Spleen (tissue), 11 donors: ENCODE measurements at regions not wholly inside any gene's neighbourhood (a gene's known extent, or its start where the extent isn't known, plus 50 kb on each side); places are given as distances from the start of the nearest gene placed in this dataset.
"Not testable (repeated sequence)": the region's sequence is repeated elsewhere in the genome, so short reads cannot be mapped to it uniquely, and the experiment has no call there.

Source experiments
- DNase-seq: peaks from one replicate; pipeline ENCODE4 v3.0.0-alpha.2; 2020
- H3K27ac ChIP-seq, 8 donors: fragments of 200-600 bp; sonication (generic) in 7 of 8; 1 replicate in 4 of 8; 2 replicates in 4 of 8; pipeline versions ENCODE4 v1.5.0 to v1.8.0; 2016 to 2021; ENCODE audit warnings: inconsistent platforms in 4 of 8, mild to moderate bottlenecking in 4 of 8, moderate library complexity in 1 of 8
- H3K27me3 ChIP-seq, 7 donors: fragments of 200-600 bp; sonication (generic) in 6 of 7; replicated peaks in 1 of 7; 1 replicate in 4 of 7; 2 replicates in 3 of 7; pipeline versions ENCODE4 v1.5.0 to v1.8.0; 2016 to 2021; ENCODE audit warnings: inconsistent platforms in 3 of 7, mild to moderate bottlenecking in 1 of 7
- H3K36me3 ChIP-seq, 6 donors: fragments of 200-600 bp; sonication (generic) in 5 of 6; 1 replicate in 4 of 6; 2 replicates in 2 of 6; pipeline versions ENCODE4 v1.5.0 to v1.8.0; 2016 to 2021; ENCODE audit warnings: inconsistent platforms in 2 of 6
- H3K4me1 ChIP-seq, 6 donors: fragments of 200-600 bp; sonication (generic) in 5 of 6; 1 replicate in 3 of 6; 2 replicates in 3 of 6; pipeline versions ENCODE4 v1.5.0 to v1.8.0; 2016 to 2021; ENCODE audit warnings: inconsistent platforms in 3 of 6
- H3K4me3 ChIP-seq, 8 donors: fragments of 200-600 bp; sonication (generic) in 7 of 8; 1 replicate in 4 of 8; 2 replicates in 4 of 8; pipeline versions ENCODE4 v1.5.0 to v1.8.0; 2016 to 2021; ENCODE audit warnings: inconsistent platforms in 4 of 8, mild to moderate bottlenecking in 4 of 8, moderate library complexity in 2 of 8
- H3K9me3 ChIP-seq, 8 donors: fragments of 200-600 bp; sonication (generic) in 7 of 8; 1 replicate in 4 of 8; 2 replicates in 4 of 8; pipeline versions ENCODE4 v1.5.0 to v1.8.0; 2016 to 2021; ENCODE audit warnings: inconsistent platforms in 4 of 8
- POLR2A ChIP-seq, 3 donors: fragments of 450-650 bp; IDR thresholded peaks; one replicate each; pipeline ENCODE4 v1.5.1; 2017; ENCODE audit warnings: antibody characterized with exemption in 3 of 3, mild to moderate bottlenecking in 1 of 3
- POLR2AphosphoS5 ChIP-seq, 3 donors: sonication (generic); formaldehyde crosslinking; IDR thresholded peaks; one replicate each; pipeline ENCODE4 v1.5.1; 2017; ENCODE audit warnings: antibody characterized with exemption in 3 of 3
- WGBS, 5 donors: extraction: QIAGEN DNeasy Blood & Tissue Kit in 3 of 5; methylation state at CpG; one replicate each; pipeline versions ENCODE4 v1.1.5 to v1.1.7; 2013 to 2018; 5-methylcytosine and 5-hydroxymethylcytosine counted together
- intact Hi-C: fragments of 100-400 bp; cut with DNase I; formaldehyde crosslinking; loops from one replicate; pipeline ENCODE4 v1.15.0; 2023; ENCODE audit warnings: low total_unique reads
- TF ChIP-seq, protein P1 (sequence below), 11 experiments: fragments of 200-600 bp in 7 of 11; fragments of 450-650 bp in 4 of 11; sonication (generic) in 4 of 11; IDR thresholded peaks in 8 of 11; conservative IDR thresholded peaks in 3 of 11; 1 replicate in 7 of 11; 2 replicates in 4 of 11; pipeline versions ENCODE4 v1.4.0 to v1.8.0; 2016 to 2021; ENCODE audit warnings: antibody characterized with exemption in 11 of 11, inconsistent platforms in 4 of 11, mild to moderate bottlenecking in 1 of 11
- donor health status: healthy with polysubstance abuse.
- donor health status: DM: no; HTN: no; CAD: no; lungs with moderate emphysema.
- donor health status: DM: no; HTN: no; CAD: no.
- donor health status: Bipolar disorder and iron deficiency.
- donor health status: healthy.
- donor health status: DM: no; HTN: no; CAD: no.
- donor health status: DM: yes; HTN: yes; CAD: no.

DNA sequence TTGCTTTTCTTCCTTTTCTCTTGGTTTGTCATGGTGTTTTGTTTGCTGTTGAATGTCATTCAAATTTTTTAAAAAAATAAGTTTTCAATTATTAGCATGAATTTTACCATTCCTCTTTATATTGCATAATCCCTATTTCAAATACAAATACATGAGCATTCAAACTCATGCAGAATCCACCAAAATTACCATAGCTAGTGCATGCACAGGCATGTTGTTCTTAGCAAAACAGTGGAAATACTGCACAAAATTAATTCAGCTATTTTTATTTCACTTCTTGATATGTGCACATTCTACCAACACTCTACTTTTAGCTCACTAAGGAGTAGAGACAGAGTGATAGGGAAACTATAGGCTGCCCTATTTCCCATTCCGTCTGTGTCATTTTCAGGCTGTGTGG lies 670.1 kb upstream of the LRRN3 start:
- WGBS, 5 donors: 56 to 67% (median 57%) methylated on average over 1 of the region's 1 CpG
- H3K9me3 ChIP-seq: no peaks in the 10 kb centered on the region
- no peaks in the 10 kb centered on the region for H3K4me1 ChIP-seq
- DNase-seq: no peak
- no peak overlapping the region for H3K27ac ChIP-seq
- H3K36me3 ChIP-seq: no peaks in the 10 kb centered on the region
- no peak overlapping the region for H3K4me3 ChIP-seq
- no peak for TF ChIP-seq POLR2A (IDR thresholded peaks at IDR 0.05)
- TF ChIP-seq, protein P1, sequence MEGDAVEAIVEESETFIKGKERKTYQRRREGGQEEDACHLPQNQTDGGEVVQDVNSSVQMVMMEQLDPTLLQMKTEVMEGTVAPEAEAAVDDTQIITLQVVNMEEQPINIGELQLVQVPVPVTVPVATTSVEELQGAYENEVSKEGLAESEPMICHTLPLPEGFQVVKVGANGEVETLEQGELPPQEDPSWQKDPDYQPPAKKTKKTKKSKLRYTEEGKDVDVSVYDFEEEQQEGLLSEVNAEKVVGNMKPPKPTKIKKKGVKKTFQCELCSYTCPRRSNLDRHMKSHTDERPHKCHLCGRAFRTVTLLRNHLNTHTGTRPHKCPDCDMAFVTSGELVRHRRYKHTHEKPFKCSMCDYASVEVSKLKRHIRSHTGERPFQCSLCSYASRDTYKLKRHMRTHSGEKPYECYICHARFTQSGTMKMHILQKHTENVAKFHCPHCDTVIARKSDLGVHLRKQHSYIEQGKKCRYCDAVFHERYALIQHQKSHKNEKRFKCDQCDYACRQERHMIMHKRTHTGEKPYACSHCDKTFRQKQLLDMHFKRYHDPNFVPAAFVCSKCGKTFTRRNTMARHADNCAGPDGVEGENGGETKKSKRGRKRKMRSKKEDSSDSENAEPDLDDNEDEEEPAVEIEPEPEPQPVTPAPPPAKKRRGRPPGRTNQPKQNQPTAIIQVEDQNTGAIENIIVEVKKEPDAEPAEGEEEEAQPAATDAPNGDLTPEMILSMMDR (IDR thresholded peaks at IDR 0.05 in 8 of 11, conservative IDR thresholded peaks at IDR 0.05 in 3 of 11): no peak
- TF ChIP-seq POLR2AphosphoS5 (IDR thresholded peaks at IDR 0.05): no peak
- H3K27me3 ChIP-seq: no peaks in the 10 kb centered on the region
- intact Hi-C loops: no loop called here

DNA sequence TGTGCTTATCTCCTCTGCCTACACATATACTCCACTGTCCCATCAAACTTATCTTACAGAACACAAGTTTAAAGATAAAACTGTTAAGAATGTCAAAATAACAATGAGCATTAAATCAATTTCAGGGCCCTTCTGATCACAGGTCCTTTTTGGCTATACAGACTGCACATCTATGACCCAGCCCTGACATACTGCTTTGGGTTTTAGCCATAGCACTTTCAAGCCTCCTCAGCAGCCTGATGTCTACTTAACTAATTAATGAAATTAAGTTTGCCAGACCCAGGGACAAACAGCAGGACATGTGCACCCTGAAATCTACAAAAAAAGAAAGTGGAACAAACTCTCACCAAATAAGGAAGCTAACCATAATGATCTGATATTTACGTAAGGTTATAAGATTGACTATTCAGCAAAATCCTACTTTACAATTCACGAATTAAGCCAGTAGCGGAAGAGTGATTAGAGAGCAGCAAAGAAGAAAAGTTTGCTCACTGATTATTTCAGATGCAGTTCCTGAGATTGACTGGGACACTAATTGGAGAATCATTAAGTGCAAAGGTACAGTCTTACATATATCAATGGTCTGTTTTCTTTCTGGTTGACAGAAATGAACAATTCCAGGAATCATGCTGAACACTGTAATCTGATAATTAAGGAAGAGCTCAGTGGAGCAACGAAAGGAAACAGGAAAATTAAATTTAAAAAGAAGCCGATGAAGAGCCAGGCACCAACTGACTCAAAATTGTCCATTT lies 669.3 kb upstream of the LRRN3 start:
- Histone ChIP-seq H3K4me1 (no peaks in the 10 kb centered on the region), H3K27me3 (no peaks in the 10 kb centered on the region), H3K27ac (no peak overlapping the region), H3K9me3 (no peaks in the 10 kb centered on the region), H3K4me3 (no peak overlapping the region), H3K36me3 (no peaks in the 10 kb centered on the region)
- DNase-seq: no peak
- TF ChIP-seq, protein P1 (IDR thresholded peaks at IDR 0.05 in 8 of 11, conservative IDR thresholded peaks at IDR 0.05 in 3 of 11): no peak
- TF ChIP-seq POLR2AphosphoS5 (IDR thresholded peaks at IDR 0.05) (no peak), POLR2A (IDR thresholded peaks at IDR 0.05) (no peak)
- intact Hi-C loops: no loop called here
- 65 to 80% (median 67%) methylated on average over 5 of the region's 5 CpGs for WGBS, 5 donors

DNA sequence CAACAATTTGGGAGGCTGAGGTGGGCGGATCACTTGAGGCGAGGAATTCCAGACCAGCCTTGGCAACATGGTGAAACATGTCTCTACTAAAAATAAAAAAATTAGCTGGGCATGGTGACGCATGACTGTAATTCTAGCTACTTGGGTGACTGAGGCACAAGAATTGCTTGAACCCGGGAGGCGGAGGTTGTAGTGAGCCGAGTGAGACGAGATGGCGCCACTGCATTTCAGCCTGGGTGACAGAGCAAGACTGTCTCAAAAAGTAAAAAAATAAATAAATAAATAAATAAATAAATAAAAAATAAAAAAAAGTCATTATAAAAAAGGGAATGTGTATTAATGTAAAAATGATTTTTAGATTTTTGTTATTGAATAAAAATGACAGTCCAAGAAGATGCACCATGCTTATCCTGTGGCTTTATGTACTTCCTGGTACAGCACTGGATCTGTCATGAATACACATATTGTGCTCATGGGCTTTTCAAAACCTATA lies 658.8 kb upstream of the LRRN3 start:
- Histone ChIP-seq H3K4me1 (no peaks in the 10 kb centered on the region), H3K27me3 (no peaks in the 10 kb centered on the region), H3K9me3 (no peaks in the 10 kb centered on the region), H3K36me3 (no peaks in the 10 kb centered on the region), H3K27ac (no peak overlapping the region), H3K4me3 (no peak overlapping the region)
- TF ChIP-seq POLR2A (IDR thresholded peaks at IDR 0.05): no peak
- TF ChIP-seq POLR2AphosphoS5 (IDR thresholded peaks at IDR 0.05): no peak
- TF ChIP-seq, protein P1 (IDR thresholded peaks at IDR 0.05 in 8 of 11, conservative IDR thresholded peaks at IDR 0.05 in 3 of 11): no peak
- intact Hi-C loops: no loop called here
- WGBS, 5 donors: 96 to 98% (median 98%) methylated on average over 8 of the region's 8 CpGs
- DNase-seq: no peak

DNA sequence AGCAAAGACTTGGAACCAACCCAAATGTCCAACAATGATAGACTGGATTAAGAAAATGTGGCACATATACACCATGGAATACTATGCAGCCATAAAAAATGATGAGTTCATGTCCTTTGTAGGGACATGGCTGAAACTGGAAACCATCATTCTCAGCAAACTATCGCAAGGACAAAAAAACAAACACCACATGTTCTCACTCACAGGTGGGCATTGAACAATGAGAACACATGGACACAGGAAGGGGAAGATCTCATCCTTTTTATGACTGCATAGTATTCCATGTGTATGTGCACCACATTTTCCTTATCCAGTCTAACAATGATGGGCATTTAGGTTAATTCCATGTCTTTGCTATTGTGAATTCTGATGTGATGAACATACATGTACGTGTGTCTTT lies 652.0 kb upstream of the LRRN3 start:
- H3K27ac ChIP-seq, H3K4me3 ChIP-seq, DNase-seq, H3K9me3 ChIP-seq, H3K27me3 ChIP-seq, H3K4me1 ChIP-seq, intact Hi-C loops, H3K36me3 ChIP-seq: not testable (repeated sequence)
- 85 to 96% (median 92%) methylated on average over 2 of the region's 2 CpGs for WGBS, 5 donors
